ENCODE measurements at regions not wholly inside any gene's neighbourhood (a gene's known extent, or its start where the extent isn't known, plus 50 kb on each side); places are given as distances from the start of the nearest gene placed in this dataset.

DNA sequence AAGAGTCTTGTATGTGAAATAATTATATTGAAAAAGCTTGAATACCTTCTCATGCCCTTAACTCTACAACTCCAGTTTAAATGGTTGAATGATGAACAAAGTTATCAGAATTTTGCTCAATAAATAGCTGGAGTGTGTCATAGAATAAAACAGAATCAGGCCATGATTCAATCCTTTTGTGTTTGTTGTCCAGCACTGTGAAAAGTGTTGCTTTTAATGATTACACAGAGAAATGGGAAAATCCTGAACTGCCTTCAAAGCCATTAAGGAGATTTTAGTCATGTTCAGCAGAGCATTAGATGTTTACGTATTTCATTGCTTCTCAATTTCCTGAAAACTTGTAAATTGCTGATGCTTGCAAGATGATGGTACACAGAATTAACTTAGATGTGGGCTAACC lies 262.9 kb upstream of the BTBD3 start:
- no peaks in the 10 kb centered on the region for H3K36me3 ChIP-seq (ENCODE audit: control insufficient read depth in 3 of 3, insufficient read depth in 3 of 3, low read length in 3 of 3)
- no peak overlapping the region for H3K4me3 ChIP-seq (ENCODE audit: low read length in 3 of 3)
- H3K9me3 ChIP-seq (ENCODE audit: control insufficient read depth in 3 of 3, low read length in 3 of 3): no peaks in the 10 kb centered on the region
- no peak overlapping the region for H3K27ac ChIP-seq (ENCODE audit: low read depth, low read length)
- H3K27me3 ChIP-seq (ENCODE audit: control insufficient read depth in 3 of 3, insufficient read depth in 3 of 3, low read length in 3 of 3): no peaks in the 10 kb centered on the region
- no peak overlapping the region for H3K9ac ChIP-seq (ENCODE audit: low read depth in 1 of 3, low read length in 3 of 3)
- H3K4me1 ChIP-seq (ENCODE audit: control insufficient read depth in 3 of 3, insufficient read depth in 3 of 3, low read length in 3 of 3): no peaks in the 10 kb centered on the region

DNA sequence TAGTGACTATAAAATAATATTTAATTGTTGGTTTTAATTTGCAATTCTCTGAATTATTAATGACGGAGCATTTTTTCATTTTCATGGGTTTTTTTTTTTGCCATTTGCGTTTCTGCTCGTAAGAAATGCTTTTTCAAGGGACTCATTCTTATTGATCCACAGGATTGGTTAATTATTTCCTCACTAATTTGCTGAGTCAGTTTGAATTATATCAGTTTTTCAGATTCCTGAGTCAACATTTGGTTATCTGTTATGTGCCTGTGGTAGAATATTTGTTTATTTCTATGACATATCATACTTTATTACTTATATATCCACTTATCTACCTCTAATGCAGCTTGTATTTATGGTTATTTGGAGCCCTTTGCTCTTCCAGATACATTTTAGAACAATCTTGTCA lies 257.0 kb upstream of the BTBD3 start:
- Histone ChIP-seq H3K9me3 (ENCODE audit: control insufficient read depth in 3 of 3, low read length in 3 of 3) (no peaks in the 10 kb centered on the region), H3K9ac (ENCODE audit: low read depth in 1 of 3, low read length in 3 of 3) (no peak overlapping the region), H3K36me3 (ENCODE audit: control insufficient read depth in 3 of 3, insufficient read depth in 3 of 3, low read length in 3 of 3) (no peaks in the 10 kb centered on the region), H3K27ac (ENCODE audit: low read depth, low read length) (no peak overlapping the region), H3K4me3 (ENCODE audit: low read length in 3 of 3) (no peak overlapping the region), H3K27me3 (ENCODE audit: control insufficient read depth in 3 of 3, insufficient read depth in 3 of 3, low read length in 3 of 3) (no peaks in the 10 kb centered on the region), H3K4me1 (ENCODE audit: control insufficient read depth in 3 of 3, insufficient read depth in 3 of 3, low read length in 3 of 3) (no peaks in the 10 kb centered on the region)

GRCh38 chr20:11671015-11671511 lies 246.6 kb upstream of the BTBD3 start:
- Histone ChIP-seq H3K27ac (ENCODE audit: low read depth, low read length) (no peak overlapping the region), H3K27me3 (ENCODE audit: control insufficient read depth in 3 of 3, insufficient read depth in 3 of 3, low read length in 3 of 3) (no peaks in the 10 kb centered on the region), H3K4me1 (ENCODE audit: control insufficient read depth in 3 of 3, insufficient read depth in 3 of 3, low read length in 3 of 3) (peaks cover 0 to 2% (median 0%) of the 10 kb centered on the region in 3 donors), H3K4me3 (ENCODE audit: low read length in 3 of 3) (no peak overlapping the region), H3K9me3 (ENCODE audit: control insufficient read depth in 3 of 3, low read length in 3 of 3) (no peaks in the 10 kb centered on the region), H3K36me3 (ENCODE audit: control insufficient read depth in 3 of 3, insufficient read depth in 3 of 3, low read length in 3 of 3) (no peaks in the 10 kb centered on the region), H3K9ac (ENCODE audit: low read depth in 1 of 3, low read length in 3 of 3) (no peak overlapping the region)

DNA sequence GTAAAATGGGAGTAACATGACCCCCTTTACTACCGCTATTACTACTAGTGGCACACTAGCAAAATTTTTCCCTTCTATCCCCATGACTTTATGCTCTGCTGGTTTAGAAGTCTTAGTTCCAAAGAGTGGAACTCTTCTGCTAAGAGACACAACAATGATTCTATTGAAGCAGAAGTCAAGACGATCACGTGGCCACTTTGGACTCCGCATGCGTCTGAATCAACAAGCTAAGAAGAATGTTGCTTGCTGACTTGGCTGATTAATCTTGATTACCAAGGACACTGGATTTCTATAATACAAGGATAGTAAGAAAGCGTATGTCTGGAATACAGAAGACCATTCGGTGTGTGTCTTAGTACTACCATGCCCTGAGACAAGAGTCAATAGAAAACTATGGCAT lies 244.7 kb upstream of the BTBD3 start:
- H3K27me3 ChIP-seq (ENCODE audit: control insufficient read depth in 3 of 3, insufficient read depth in 3 of 3, low read length in 3 of 3): no peaks in the 10 kb centered on the region
- no peaks in the 10 kb centered on the region for H3K36me3 ChIP-seq (ENCODE audit: control insufficient read depth in 3 of 3, insufficient read depth in 3 of 3, low read length in 3 of 3)
- H3K4me1 ChIP-seq (ENCODE audit: control insufficient read depth in 3 of 3, insufficient read depth in 3 of 3, low read length in 3 of 3): peaks cover 0 to 6% (median 4%) of the 10 kb centered on the region in 3 donors
- H3K4me3 ChIP-seq (ENCODE audit: low read length in 3 of 3): no peak overlapping the region
- no peak overlapping the region for H3K9ac ChIP-seq (ENCODE audit: low read depth in 1 of 3, low read length in 3 of 3)
- no peaks in the 10 kb centered on the region for H3K9me3 ChIP-seq (ENCODE audit: control insufficient read depth in 3 of 3, low read length in 3 of 3)
- no peak overlapping the region for H3K27ac ChIP-seq (ENCODE audit: low read depth, low read length)

DNA sequence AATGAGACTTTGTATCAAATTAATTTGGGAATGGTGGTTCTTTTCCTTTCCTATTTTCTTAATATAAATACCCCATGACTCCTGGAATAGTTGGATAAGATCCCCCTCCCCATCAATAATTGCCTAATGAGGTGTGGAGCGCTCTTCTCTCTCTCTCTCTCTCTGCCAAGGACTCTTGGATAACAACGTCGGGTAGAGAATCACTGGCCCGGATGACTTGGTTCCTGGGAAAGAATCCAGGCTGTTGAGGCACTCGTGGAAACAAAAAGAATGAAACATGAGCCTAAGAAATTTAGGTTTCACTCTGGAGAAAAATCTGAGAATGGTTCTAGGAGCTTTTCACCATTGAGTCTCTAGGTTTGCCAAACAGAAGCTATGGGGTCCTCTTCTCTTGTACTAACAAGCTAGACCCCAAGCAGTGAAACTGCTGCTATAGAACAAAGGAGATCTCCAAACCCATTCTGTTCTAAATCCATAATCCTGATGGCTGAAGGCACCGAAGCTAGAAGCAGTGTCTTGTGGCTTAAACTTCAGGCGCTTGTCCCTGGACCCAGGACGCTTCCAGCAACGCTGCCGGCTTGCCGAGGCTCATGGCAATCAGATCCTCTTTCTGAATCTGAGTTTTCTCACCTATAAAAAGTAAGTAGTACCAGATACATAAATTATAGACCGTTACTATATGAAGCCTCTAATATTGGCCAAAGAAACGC lies 241.6 kb upstream of the BTBD3 start:
- Histone ChIP-seq H3K9me3 (ENCODE audit: control insufficient read depth in 3 of 3, low read length in 3 of 3) (no peaks in the 10 kb centered on the region), H3K4me3 (ENCODE audit: low read length in 3 of 3) (no peak overlapping the region), H3K9ac (ENCODE audit: low read depth in 1 of 3, low read length in 3 of 3) (no peak overlapping the region), H3K27ac (ENCODE audit: low read depth, low read length) (no peak overlapping the region), H3K4me1 (ENCODE audit: control insufficient read depth in 3 of 3, insufficient read depth in 3 of 3, low read length in 3 of 3) (peaks cover 0 to 6% (median 4%) of the 10 kb centered on the region in 3 donors), H3K36me3 (ENCODE audit: control insufficient read depth in 3 of 3, insufficient read depth in 3 of 3, low read length in 3 of 3) (no peaks in the 10 kb centered on the region), H3K27me3 (ENCODE audit: control insufficient read depth in 3 of 3, insufficient read depth in 3 of 3, low read length in 3 of 3) (no peaks in the 10 kb centered on the region)

- Histone ChIP-seq H3K9ac (ENCODE audit: low read depth in 1 of 3, low read length in 3 of 3) (no peak overlapping the region), H3K27me3 (ENCODE audit: control insufficient read depth in 3 of 3, insufficient read depth in 3 of 3, low read length in 3 of 3) (no peaks in the 10 kb centered on the region), H3K36me3 (ENCODE audit: control insufficient read depth in 3 of 3, insufficient read depth in 3 of 3, low read length in 3 of 3) (no peaks in the 10 kb centered on the region), H3K9me3 (ENCODE audit: control insufficient read depth in 3 of 3, low read length in 3 of 3) (no peaks in the 10 kb centered on the region), H3K4me1 (ENCODE audit: control insufficient read depth in 3 of 3, insufficient read depth in 3 of 3, low read length in 3 of 3) (peaks cover 0 to 6% (median 4%) of the 10 kb centered on the region in 3 donors), H3K27ac (ENCODE audit: low read depth, low read length) (no peak overlapping the region), H3K4me3 (ENCODE audit: low read length in 3 of 3) (no peak overlapping the region)
These were observed 240.9 kb upstream of the BTBD3 start for GRCh38 chr20:11676630-11677287.

DNA sequence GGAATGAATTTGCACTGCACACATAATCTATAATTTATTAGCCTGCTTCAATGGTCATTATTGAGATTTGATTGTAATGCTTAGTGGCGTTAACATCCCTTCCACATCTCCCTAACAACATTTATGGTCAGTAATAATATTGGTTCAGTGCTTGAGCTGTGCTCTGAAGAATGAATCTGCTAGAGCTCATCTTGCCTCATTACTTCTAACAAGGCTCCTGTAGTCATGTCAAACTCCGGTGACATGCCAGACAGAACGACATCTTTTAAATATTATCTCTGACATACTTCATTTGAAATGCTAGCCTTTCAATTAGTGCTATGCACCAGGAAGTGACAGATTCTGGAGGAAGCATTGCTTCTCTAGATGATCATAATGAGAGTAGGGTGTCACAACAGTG lies 240.3 kb upstream of the BTBD3 start:
- no peaks in the 10 kb centered on the region for H3K36me3 ChIP-seq (ENCODE audit: control insufficient read depth in 3 of 3, insufficient read depth in 3 of 3, low read length in 3 of 3)
- H3K9me3 ChIP-seq (ENCODE audit: control insufficient read depth in 3 of 3, low read length in 3 of 3): no peaks in the 10 kb centered on the region
- no peak overlapping the region for H3K27ac ChIP-seq (ENCODE audit: low read depth, low read length)
- H3K9ac ChIP-seq (ENCODE audit: low read depth in 1 of 3, low read length in 3 of 3): no peak overlapping the region
- peaks cover 0 to 6% (median 4%) of the 10 kb centered on the region in 3 donors for H3K4me1 ChIP-seq (ENCODE audit: control insufficient read depth in 3 of 3, insufficient read depth in 3 of 3, low read length in 3 of 3)
- no peak overlapping the region for H3K4me3 ChIP-seq (ENCODE audit: low read length in 3 of 3)
- H3K27me3 ChIP-seq (ENCODE audit: control insufficient read depth in 3 of 3, insufficient read depth in 3 of 3, low read length in 3 of 3): no peaks in the 10 kb centered on the region

GRCh38 chr20:11677836-11678235 lies 239.9 kb upstream of the BTBD3 start:
- peaks cover 0 to 6% (median 4%) of the 10 kb centered on the region in 3 donors for H3K4me1 ChIP-seq (ENCODE audit: control insufficient read depth in 3 of 3, insufficient read depth in 3 of 3, low read length in 3 of 3)
- no peaks in the 10 kb centered on the region for H3K36me3 ChIP-seq (ENCODE audit: control insufficient read depth in 3 of 3, insufficient read depth in 3 of 3, low read length in 3 of 3)
- no peaks in the 10 kb centered on the region for H3K27me3 ChIP-seq (ENCODE audit: control insufficient read depth in 3 of 3, insufficient read depth in 3 of 3, low read length in 3 of 3)
- H3K9ac ChIP-seq (ENCODE audit: low read depth in 1 of 3, low read length in 3 of 3): no peak overlapping the region
- H3K9me3 ChIP-seq (ENCODE audit: control insufficient read depth in 3 of 3, low read length in 3 of 3): no peaks in the 10 kb centered on the region
- H3K4me3 ChIP-seq (ENCODE audit: low read length in 3 of 3): no peak overlapping the region
- no peak overlapping the region for H3K27ac ChIP-seq (ENCODE audit: low read depth, low read length)

DNA sequence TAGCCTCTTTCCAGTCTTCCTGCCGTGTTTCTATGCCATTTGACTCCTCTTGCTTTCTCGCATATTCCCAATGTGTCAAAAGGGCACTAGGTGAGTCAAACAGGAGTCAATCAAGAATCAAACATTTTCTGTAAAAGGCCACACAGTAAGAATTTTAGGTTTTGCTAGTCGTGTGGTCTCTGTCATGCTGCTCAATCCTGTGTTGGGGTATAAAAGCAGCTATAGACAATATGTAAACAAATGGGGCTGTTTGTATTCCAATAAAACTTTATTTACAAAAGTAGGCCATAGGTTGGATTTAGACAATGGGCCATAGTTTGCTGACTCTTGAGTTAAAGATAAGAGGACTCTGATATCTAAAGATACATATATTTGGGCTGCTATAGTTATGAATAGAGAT lies 235.4 kb upstream of the BTBD3 start:
- H3K4me3 ChIP-seq (ENCODE audit: low read length in 3 of 3): no peak overlapping the region
- H3K4me1 ChIP-seq (ENCODE audit: control insufficient read depth in 3 of 3, insufficient read depth in 3 of 3, low read length in 3 of 3): peaks cover 0 to 6% (median 6%) of the 10 kb centered on the region in 3 donors
- H3K9me3 ChIP-seq (ENCODE audit: control insufficient read depth in 3 of 3, low read length in 3 of 3): no peaks in the 10 kb centered on the region
- H3K27ac ChIP-seq (ENCODE audit: low read depth, low read length): no peak overlapping the region
- H3K9ac ChIP-seq (ENCODE audit: low read depth in 1 of 3, low read length in 3 of 3): no peak overlapping the region
- H3K27me3 ChIP-seq (ENCODE audit: control insufficient read depth in 3 of 3, insufficient read depth in 3 of 3, low read length in 3 of 3): peaks cover 0 to 5% (median 0%) of the 10 kb centered on the region in 3 donors
- no peaks in the 10 kb centered on the region for H3K36me3 ChIP-seq (ENCODE audit: control insufficient read depth in 3 of 3, insufficient read depth in 3 of 3, low read length in 3 of 3)

- peaks cover 0 to 8% (median 7%) of the 10 kb centered on the region in 3 donors for H3K4me1 ChIP-seq (ENCODE audit: control insufficient read depth in 3 of 3, insufficient read depth in 3 of 3, low read length in 3 of 3)
- H3K36me3 ChIP-seq (ENCODE audit: control insufficient read depth in 3 of 3, insufficient read depth in 3 of 3, low read length in 3 of 3): no peaks in the 10 kb centered on the region
- no peak overlapping the region for H3K4me3 ChIP-seq (ENCODE audit: low read length in 3 of 3)
These were observed 231.5 kb upstream of the BTBD3 start for GRCh38 chr20:11686195-11686594.

More at GRCh38 chr20:11686195-11686594, 231.5 kb upstream of the BTBD3 start:
- no peak overlapping the region for H3K27ac ChIP-seq (ENCODE audit: low read depth, low read length)
- H3K9me3 ChIP-seq (ENCODE audit: control insufficient read depth in 3 of 3, low read length in 3 of 3): no peaks in the 10 kb centered on the region
- H3K9ac ChIP-seq (ENCODE audit: low read depth in 1 of 3, low read length in 3 of 3): no peak overlapping the region
- peaks cover 0 to 6% (median 0%) of the 10 kb centered on the region in 3 donors for H3K27me3 ChIP-seq (ENCODE audit: control insufficient read depth in 3 of 3, insufficient read depth in 3 of 3, low read length in 3 of 3)

Measured in skeletal muscle tissue (tissue), 3 donors.